ACC112 (cell line): ENCODE measurements at regions not wholly inside any gene's neighbourhood (a gene's known extent, or its start where the extent isn't known, plus 50 kb on each side); places are given as distances from the start of the nearest gene placed in this dataset.
A peak's percentile ranks its signal among the peaks of the same experiment; 100 is the strongest.
"Not testable (repeated sequence)": the region's sequence is repeated elsewhere in the genome, so short reads cannot be mapped to it uniquely, and the experiment has no call there.

Source experiments
- H2AFZ ChIP-seq: fragments of 200-600 bp; sonication (generic); one replicate; pipeline ENCODE4 v1.6.0; 2017; ENCODE audit warnings: antibody characterized with exemption, low read length; ENCODE audit not compliant: unreplicated experiment
- H3K27ac ChIP-seq: fragments of 200-600 bp; sonication (generic); 2 replicates; pipeline ENCODE4 v1.5.1; 2014; ENCODE audit warnings: low read depth, mild to moderate bottlenecking, antibody characterized with exemption, low read length, moderate library complexity
- H3K27me3 ChIP-seq: fragments of 200-600 bp; sonication (generic); 2 replicates; pipeline ENCODE4 v1.6.1; 2014; ENCODE audit warnings: mild to moderate bottlenecking, antibody characterized with exemption, low read length, moderate library complexity, mixed read lengths; ENCODE audit not compliant: insufficient read depth
- H3K36me3 ChIP-seq: fragments of 200-600 bp; sonication (generic); 2 replicates; pipeline ENCODE4 v1.6.1; 2016; ENCODE audit warnings: mild to moderate bottlenecking, antibody characterized with exemption, low read length, moderate library complexity, mixed read lengths; ENCODE audit not compliant: insufficient read depth
- H3K4me1 ChIP-seq: fragments of 200-600 bp; sonication (generic); one replicate; pipeline ENCODE4 v1.6.1; 2016; ENCODE audit warnings: low read length, mixed read lengths; ENCODE audit not compliant: insufficient read depth, unreplicated experiment, control insufficient read depth
- H3K4me3 ChIP-seq: fragments of 200-600 bp; sonication (generic); 2 replicates; pipeline ENCODE4 v1.5.1; 2014; ENCODE audit warnings: mild to moderate bottlenecking, low read depth, low read length
- H3K79me2 ChIP-seq: fragments of 200-600 bp; sonication (generic); one replicate; pipeline ENCODE4 v1.6.0; 2016; ENCODE audit warnings: low read length; ENCODE audit not compliant: control insufficient read depth, unreplicated experiment, insufficient read depth

GRCh38 chr5:33091571-33092363 lies 349.0 kb upstream of the TARS1 start:
- no peaks in the 10 kb centered on the region for H3K79me2 ChIP-seq
- peaks cover 37% of the 10 kb centered on the region for H3K4me1 ChIP-seq
- peak overlapping the region; percentile 26; the same call in 1 of the 2 replicates for H3K4me3 ChIP-seq
- H3K27ac ChIP-seq: peak overlapping the region; percentile 92
- peak overlapping the region; percentile 74 for H2AFZ ChIP-seq
- H3K36me3 ChIP-seq: no peaks in the 10 kb centered on the region
- H3K27me3 ChIP-seq: no peaks in the 10 kb centered on the region

DNA sequence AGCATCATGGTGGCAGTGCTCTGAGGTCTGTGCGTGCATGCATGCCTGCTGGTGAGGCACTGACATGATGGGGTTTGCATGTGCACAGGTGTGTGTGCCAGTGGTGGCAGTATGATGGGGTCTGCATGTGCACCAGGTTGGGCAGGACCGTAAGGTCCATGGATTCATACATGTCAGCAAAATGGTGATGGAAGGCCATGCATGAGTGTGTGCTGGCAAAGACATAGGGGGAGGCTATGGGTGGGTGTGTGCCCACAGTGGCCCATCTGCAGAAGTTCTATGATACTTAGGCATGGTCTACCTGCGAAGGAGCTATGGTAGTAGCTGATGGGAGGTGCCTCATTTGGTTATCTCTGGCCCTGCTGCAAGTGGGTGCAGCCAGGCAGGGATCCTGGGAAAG lies 348.0 kb upstream of the TARS1 start:
- Histone ChIP-seq H3K4me3 (no peak overlapping the region), H3K27me3 (no peaks in the 10 kb centered on the region), H3K4me1 (peaks cover 36% of the 10 kb centered on the region), H3K36me3 (no peaks in the 10 kb centered on the region), H3K27ac (no peak overlapping the region), H3K79me2 (no peaks in the 10 kb centered on the region), H2AFZ (no peak overlapping the region)

- H3K36me3 ChIP-seq: no peaks in the 10 kb centered on the region
- no peak overlapping the region for H3K27ac ChIP-seq
- no peaks in the 10 kb centered on the region for H3K27me3 ChIP-seq
- H2AFZ ChIP-seq: no peak overlapping the region
- peaks cover 9% of the 10 kb centered on the region for H3K4me1 ChIP-seq
- no peak overlapping the region for H3K4me3 ChIP-seq
- H3K79me2 ChIP-seq: no peaks in the 10 kb centered on the region
Measured at GRCh38 chr5:33102551-33102950, 338.2 kb upstream of the TARS1 start.

DNA sequence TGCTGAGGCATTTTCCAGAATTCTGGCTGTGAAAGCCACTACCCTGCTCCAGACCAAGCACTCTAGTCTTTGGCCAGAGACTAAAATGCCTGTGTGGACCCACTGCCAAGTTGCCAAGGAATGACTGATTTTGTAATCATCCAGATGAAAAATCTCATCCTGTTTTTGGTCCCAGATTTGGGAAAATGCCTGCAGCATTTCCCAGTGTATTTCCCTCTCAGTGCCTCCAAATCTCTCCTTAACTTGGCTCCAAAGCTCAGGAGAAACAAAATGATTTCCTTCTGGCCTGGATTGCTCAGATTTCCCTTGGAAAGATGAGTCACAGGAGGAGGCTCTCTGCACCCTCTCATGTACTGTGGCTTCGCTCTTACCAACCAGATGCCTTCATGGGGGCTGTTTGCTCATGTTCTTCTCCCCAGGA lies 335.2 kb upstream of the TARS1 start:
- no peaks in the 10 kb centered on the region for H3K36me3 ChIP-seq
- no peaks in the 10 kb centered on the region for H3K27me3 ChIP-seq
- no peaks in the 10 kb centered on the region for H3K79me2 ChIP-seq
- peak overlapping the region; percentile 17; the same call in 1 of the 2 replicates for H3K27ac ChIP-seq
- no peak overlapping the region for H3K4me3 ChIP-seq
- peak overlapping the region; percentile 26 for H2AFZ ChIP-seq
- peaks cover 9% of the 10 kb centered on the region for H3K4me1 ChIP-seq

DNA sequence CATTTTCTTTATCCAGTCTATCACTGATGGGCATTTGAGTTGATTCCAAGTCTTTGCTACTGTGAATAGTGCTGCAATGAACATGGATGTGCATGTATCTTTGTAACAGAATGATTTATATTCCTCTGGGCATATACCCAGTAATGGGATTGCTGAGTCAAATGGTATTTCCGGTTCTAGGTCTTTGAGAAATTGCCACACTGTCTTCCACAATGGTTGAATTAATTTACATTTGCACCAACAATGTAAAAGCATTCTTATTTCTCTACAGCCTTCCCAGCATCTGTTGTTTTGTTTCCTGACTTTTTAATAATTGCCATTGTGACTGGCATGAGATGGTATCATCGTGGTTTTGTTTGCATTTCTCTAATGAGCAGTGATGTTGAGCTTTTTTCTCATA lies 330.3 kb upstream of the TARS1 start:
- H3K4me3 ChIP-seq, H3K4me1 ChIP-seq, H2AFZ ChIP-seq, H3K36me3 ChIP-seq, H3K79me2 ChIP-seq, H3K27me3 ChIP-seq: not testable (repeated sequence)
- peak overlapping the region; percentile 25 for H3K27ac ChIP-seq

GRCh38 chr5:33114361-33114760 lies 326.4 kb upstream of the TARS1 start:
- no peaks in the 10 kb centered on the region for H3K79me2 ChIP-seq
- H3K4me3 ChIP-seq: no peak overlapping the region
- no peak overlapping the region for H2AFZ ChIP-seq
- H3K27me3 ChIP-seq: no peaks in the 10 kb centered on the region
- H3K36me3 ChIP-seq: peaks cover 5% of the 10 kb centered on the region; the same call in 1 of the 2 replicates
- H3K4me1 ChIP-seq: peaks cover 5% of the 10 kb centered on the region
- H3K27ac ChIP-seq: no peak overlapping the region

- Histone ChIP-seq H3K27ac (no peak overlapping the region), H3K79me2 (no peaks in the 10 kb centered on the region), H3K27me3 (no peaks in the 10 kb centered on the region), H3K36me3 (peaks cover 5% of the 10 kb centered on the region; the same call in 1 of the 2 replicates), H3K4me3 (no peak overlapping the region), H2AFZ (no peak overlapping the region), H3K4me1 (peaks cover 7% of the 10 kb centered on the region)
Measured at GRCh38 chr5:33115467-33115866, 325.3 kb upstream of the TARS1 start.

- H3K4me3 ChIP-seq: no peak overlapping the region
- H3K27me3 ChIP-seq: no peaks in the 10 kb centered on the region
- H3K79me2 ChIP-seq: no peaks in the 10 kb centered on the region
- H3K36me3 ChIP-seq: no peaks in the 10 kb centered on the region
- peaks cover 16% of the 10 kb centered on the region for H3K4me1 ChIP-seq
- H2AFZ ChIP-seq: peak overlapping the region; percentile 61
- H3K27ac ChIP-seq: peak overlapping the region; percentile 7; the same call in 1 of the 2 replicates
Measured at GRCh38 chr5:33118761-33119415, 321.9 kb upstream of the TARS1 start.

DNA sequence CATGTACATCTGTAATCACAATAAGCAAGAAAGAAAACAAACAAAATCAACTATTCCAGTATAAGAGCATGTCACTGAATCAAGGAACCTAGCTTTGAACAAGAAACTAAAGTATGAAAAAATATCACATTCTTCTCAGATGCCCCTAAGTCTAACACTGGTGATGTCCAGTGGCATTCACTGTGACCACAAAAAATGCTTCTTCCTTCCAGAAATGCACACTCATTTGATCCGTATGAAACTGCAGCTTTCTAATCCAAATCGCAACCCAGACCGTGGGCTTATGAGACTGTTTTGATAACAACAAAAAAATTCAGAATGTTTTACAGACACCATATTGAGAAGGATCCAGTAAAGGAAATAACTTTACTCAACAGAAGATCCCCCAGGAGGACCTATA lies 320.1 kb upstream of the TARS1 start:
- Histone ChIP-seq H3K79me2 (no peaks in the 10 kb centered on the region), H3K4me1 (peaks cover 16% of the 10 kb centered on the region), H3K27me3 (no peaks in the 10 kb centered on the region), H3K4me3 (peak overlapping the region; percentile 6; the same call in 1 of the 2 replicates), H2AFZ (peak overlapping the region; percentile 9), H3K27ac (peak overlapping the region; percentile 36), H3K36me3 (no peaks in the 10 kb centered on the region)

- Histone ChIP-seq H3K36me3 (no peaks in the 10 kb centered on the region), H3K27me3 (no peaks in the 10 kb centered on the region), H3K27ac (no peak overlapping the region), H3K4me1 (no peaks in the 10 kb centered on the region), H3K79me2 (no peaks in the 10 kb centered on the region), H2AFZ (no peak overlapping the region), H3K4me3 (no peak overlapping the region)
Measured at GRCh38 chr5:33129309-33129708, 311.5 kb upstream of the TARS1 start.

DNA sequence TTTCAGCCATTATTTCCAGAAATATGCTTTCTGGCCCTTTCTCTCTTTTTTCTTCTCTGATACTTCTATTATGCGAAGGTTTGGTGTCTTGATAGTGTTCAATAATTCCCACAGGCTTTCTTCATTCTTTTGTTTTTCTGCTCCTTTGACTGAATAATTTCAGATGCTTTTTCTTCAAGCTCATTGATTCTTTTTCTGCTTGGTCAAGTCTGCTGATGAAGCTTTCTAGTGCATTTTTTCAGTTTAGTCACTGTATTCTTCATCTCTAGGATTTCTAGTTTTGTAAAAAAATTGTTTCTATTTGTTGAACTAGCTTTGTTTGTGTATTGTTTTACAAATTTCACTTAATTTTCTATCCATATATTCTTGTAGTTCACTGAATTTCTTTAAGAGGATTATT lies 304.0 kb upstream of the TARS1 start:
- H3K27ac ChIP-seq: no peak overlapping the region
- H3K27me3 ChIP-seq: no peaks in the 10 kb centered on the region
- H3K36me3 ChIP-seq: no peaks in the 10 kb centered on the region
- H3K79me2 ChIP-seq: no peaks in the 10 kb centered on the region
- no peaks in the 10 kb centered on the region for H3K4me1 ChIP-seq
- H2AFZ ChIP-seq: no peak overlapping the region
- no peak overlapping the region for H3K4me3 ChIP-seq
